ENCODE measurements at regions not wholly inside any gene's neighbourhood (a gene's known extent, or its start where the extent isn't known, plus 50 kb on each side); places are given as distances from the start of the nearest gene placed in this dataset.
A peak's percentile ranks its signal among the peaks of the same experiment; 100 is the strongest.

GRCh38 chr17:6297960-6298359 is 137.0 kb downstream of the AIPL1 start:
- no peaks in the 10 kb centered on the region for H3K36me3 ChIP-seq (ENCODE audit: insufficient read depth, low read length)
- no peak overlapping the region for H3K27ac ChIP-seq (ENCODE audit: low read depth, low read length)
- no peaks in the 10 kb centered on the region for H3K9me3 ChIP-seq (ENCODE audit: low read length)
- Mint-ChIP-seq H3K4me1 (no peaks in the 10 kb centered on the region), H3K36me3 (no peaks in the 10 kb centered on the region), H3K9me3 (peaks cover 0 to 2% (median 0%) of the 10 kb centered on the region in 5 donors), H3K4me3 (no peak overlapping the region), H3K27ac (no peak overlapping the region), H3K27me3 (peaks cover 15 to 34% of the 10 kb centered on the region in 2 donors)
- no peak overlapping the region for H3K4me3 ChIP-seq (ENCODE audit: low read length)
- POLR2A ChIA-PET: no interaction called here
- CTCF ChIA-PET: no interaction called here
- H3K4me1 ChIP-seq (ENCODE audit: insufficient read depth, low read length): no peaks in the 10 kb centered on the region
- H3K27me3 ChIP-seq (ENCODE audit: insufficient read depth, low read length, poor library complexity, severe bottlenecking): no peaks in the 10 kb centered on the region
- no peak for DNase-seq

- Mint-ChIP-seq H3K9me3 (peaks cover 0 to 2% (median 0%) of the 10 kb centered on the region in 5 donors), H3K27me3 (peaks cover 17 to 40% of the 10 kb centered on the region in 2 donors), H3K36me3 (no peaks in the 10 kb centered on the region), H3K4me1 (no peaks in the 10 kb centered on the region), H3K27ac (no peak overlapping the region), H3K4me3 (no peak overlapping the region)
- no peaks in the 10 kb centered on the region for H3K4me1 ChIP-seq (ENCODE audit: insufficient read depth, low read length)
- H3K27me3 ChIP-seq (ENCODE audit: insufficient read depth, low read length, poor library complexity, severe bottlenecking): no peaks in the 10 kb centered on the region
- H3K9me3 ChIP-seq (ENCODE audit: low read length): no peaks in the 10 kb centered on the region
- H3K4me3 ChIP-seq (ENCODE audit: low read length): no peak overlapping the region
- ChIA-PET POLR2A (no interaction called here), CTCF (no interaction called here)
- H3K36me3 ChIP-seq (ENCODE audit: insufficient read depth, low read length): no peaks in the 10 kb centered on the region
- no peak for DNase-seq
- no peak overlapping the region for H3K27ac ChIP-seq (ENCODE audit: low read depth, low read length)
These were observed 137.8 kb downstream of the AIPL1 start for GRCh38 chr17:6297119-6297518.

GRCh38 chr17:6290488-6291196 is 144.3 kb downstream of the AIPL1 start:
- H3K36me3 ChIP-seq (ENCODE audit: insufficient read depth, low read length): no peaks in the 10 kb centered on the region
- Mint-ChIP-seq H3K4me1 (no peaks in the 10 kb centered on the region), H3K27ac (peak overlapping the region in 1 of 8 donors; percentile 50), H3K9me3 (no peaks in the 10 kb centered on the region), H3K4me3 (no peak overlapping the region), H3K27me3 (peaks cover 8 to 36% of the 10 kb centered on the region in 2 donors), H3K36me3 (no peaks in the 10 kb centered on the region)
- H3K4me3 ChIP-seq (ENCODE audit: low read length): no peak overlapping the region
- no peaks in the 10 kb centered on the region for H3K27me3 ChIP-seq (ENCODE audit: insufficient read depth, low read length, poor library complexity, severe bottlenecking)
- ChIA-PET CTCF (no interaction called here), POLR2A (no interaction called here)
- H3K9me3 ChIP-seq (ENCODE audit: low read length): no peaks in the 10 kb centered on the region
- no peak for DNase-seq
- no peak overlapping the region for H3K27ac ChIP-seq (ENCODE audit: low read depth, low read length)
- H3K4me1 ChIP-seq (ENCODE audit: insufficient read depth, low read length): no peaks in the 10 kb centered on the region

- CTCF ChIA-PET: no interaction called here
- no peaks in the 10 kb centered on the region for H3K4me1 Mint-ChIP-seq
These were observed 148.7 kb downstream of the AIPL1 start for GRCh38 chr17:6286233-6286632.

GRCh38 chr17:6285486-6285885 is 149.4 kb downstream of the AIPL1 start:
- Mint-ChIP-seq H3K27ac (no peak overlapping the region), H3K4me1 (no peaks in the 10 kb centered on the region), H3K9me3 (no peaks in the 10 kb centered on the region), H3K27me3 (peaks cover 3 to 26% of the 10 kb centered on the region in 2 donors), H3K4me3 (no peak overlapping the region), H3K36me3 (no peaks in the 10 kb centered on the region)
- H3K9me3 ChIP-seq (ENCODE audit: low read length): no peaks in the 10 kb centered on the region
- no peak overlapping the region for H3K27ac ChIP-seq (ENCODE audit: low read depth, low read length)
- H3K36me3 ChIP-seq (ENCODE audit: insufficient read depth, low read length): no peaks in the 10 kb centered on the region
- CTCF ChIA-PET: no interaction called here
- DNase-seq: no peak
- H3K27me3 ChIP-seq (ENCODE audit: insufficient read depth, low read length, poor library complexity, severe bottlenecking): no peaks in the 10 kb centered on the region
- no peaks in the 10 kb centered on the region for H3K4me1 ChIP-seq (ENCODE audit: insufficient read depth, low read length)
- no peak overlapping the region for H3K4me3 ChIP-seq (ENCODE audit: low read length)
- POLR2A ChIA-PET: no interaction called here

More at GRCh38 chr17:6286233-6286632, 148.7 kb downstream of the AIPL1 start:
- Histone ChIP-seq H3K4me1 (ENCODE audit: insufficient read depth, low read length) (no peaks in the 10 kb centered on the region), H3K9me3 (ENCODE audit: low read length) (no peaks in the 10 kb centered on the region), H3K27me3 (ENCODE audit: insufficient read depth, low read length, poor library complexity, severe bottlenecking) (no peaks in the 10 kb centered on the region), H3K4me3 (ENCODE audit: low read length) (no peak overlapping the region), H3K27ac (ENCODE audit: low read depth, low read length) (no peak overlapping the region), H3K36me3 (ENCODE audit: insufficient read depth, low read length) (no peaks in the 10 kb centered on the region)
- POLR2A ChIA-PET: no interaction called here
- H3K9me3 Mint-ChIP-seq: no peaks in the 10 kb centered on the region
- peak overlapping the region in 1 of 8 donors; percentile 33 for H3K27ac Mint-ChIP-seq
- peaks cover 3 to 25% of the 10 kb centered on the region in 2 donors for H3K27me3 Mint-ChIP-seq
- no peak overlapping the region for H3K4me3 Mint-ChIP-seq
- no peaks in the 10 kb centered on the region for H3K36me3 Mint-ChIP-seq
- DNase-seq: no peak

GRCh38 chr17:6279659-6280058 is 155.3 kb downstream of the AIPL1 start:
- Histone ChIP-seq H3K36me3 (ENCODE audit: insufficient read depth, low read length) (no peaks in the 10 kb centered on the region), H3K4me1 (ENCODE audit: insufficient read depth, low read length) (no peaks in the 10 kb centered on the region), H3K27me3 (ENCODE audit: insufficient read depth, low read length, poor library complexity, severe bottlenecking) (no peaks in the 10 kb centered on the region), H3K9me3 (ENCODE audit: low read length) (no peaks in the 10 kb centered on the region), H3K4me3 (ENCODE audit: low read length) (no peak overlapping the region), H3K27ac (ENCODE audit: low read depth, low read length) (no peak overlapping the region)
- no peak for DNase-seq
- Mint-ChIP-seq H3K27ac (no peak overlapping the region), H3K36me3 (no peaks in the 10 kb centered on the region), H3K4me3 (no peak overlapping the region), H3K27me3 (peaks cover 10 to 26% of the 10 kb centered on the region in 2 donors), H3K4me1 (no peaks in the 10 kb centered on the region), H3K9me3 (no peaks in the 10 kb centered on the region)
- ChIA-PET CTCF (no interaction called here), POLR2A (no interaction called here)

GRCh38 chr17:6278376-6278775 is 156.5 kb downstream of the AIPL1 start:
- peak overlapping the region in 1 of 8 donors; percentile 13 for H3K27ac Mint-ChIP-seq
- H3K4me1 ChIP-seq (ENCODE audit: insufficient read depth, low read length): no peaks in the 10 kb centered on the region

GRCh38 chr17:6276711-6277110 is 158.2 kb downstream of the AIPL1 start:
- Histone ChIP-seq H3K36me3 (ENCODE audit: insufficient read depth, low read length) (no peaks in the 10 kb centered on the region), H3K27me3 (ENCODE audit: insufficient read depth, low read length, poor library complexity, severe bottlenecking) (no peaks in the 10 kb centered on the region), H3K4me3 (ENCODE audit: low read length) (no peak overlapping the region), H3K4me1 (ENCODE audit: insufficient read depth, low read length) (no peaks in the 10 kb centered on the region), H3K27ac (ENCODE audit: low read depth, low read length) (no peak overlapping the region), H3K9me3 (ENCODE audit: low read length) (no peaks in the 10 kb centered on the region)
- Mint-ChIP-seq H3K27me3 (peaks cover 9 to 20% of the 10 kb centered on the region in 2 donors), H3K4me1 (no peaks in the 10 kb centered on the region), H3K36me3 (no peaks in the 10 kb centered on the region), H3K9me3 (no peaks in the 10 kb centered on the region), H3K4me3 (no peak overlapping the region), H3K27ac (no peak overlapping the region)
- DNase-seq: no peak
- ChIA-PET POLR2A (no interaction called here), CTCF (no interaction called here)

More at GRCh38 chr17:6278376-6278775, 156.5 kb downstream of the AIPL1 start:
- Histone ChIP-seq H3K27me3 (ENCODE audit: insufficient read depth, low read length, poor library complexity, severe bottlenecking) (no peaks in the 10 kb centered on the region), H3K36me3 (ENCODE audit: insufficient read depth, low read length) (no peaks in the 10 kb centered on the region), H3K27ac (ENCODE audit: low read depth, low read length) (no peak overlapping the region), H3K9me3 (ENCODE audit: low read length) (no peaks in the 10 kb centered on the region), H3K4me3 (ENCODE audit: low read length) (no peak overlapping the region)
- Mint-ChIP-seq H3K27me3 (peaks cover 10 to 26% of the 10 kb centered on the region in 2 donors), H3K4me3 (no peak overlapping the region), H3K36me3 (no peaks in the 10 kb centered on the region), H3K4me1 (no peaks in the 10 kb centered on the region), H3K9me3 (no peaks in the 10 kb centered on the region)
- ChIA-PET POLR2A (no interaction called here), CTCF (no interaction called here)
- DNase-seq: no peak

All from CD8-positive, alpha-beta memory T cell (primary cell).